Prostate gland (tissue), 2 donors: ENCODE measurements at regions not wholly inside any gene's neighbourhood (a gene's known extent, or its start where the extent isn't known, plus 50 kb on each side); places are given as distances from the start of the nearest gene placed in this dataset.

Source experiments
- DNase-seq: peaks from one replicate; pipeline ENCODE4 v3.0.0-alpha.2; 2019; ENCODE audit warnings: low spot score
- H3K27ac ChIP-seq, 2 donors: fragments of 200-600 bp; sonication (generic); 2 replicates each; pipeline ENCODE4 v1.5.1; 2017 to 2019
- H3K27me3 ChIP-seq: fragments of 200-600 bp; sonication (generic); replicated peaks from 2 replicates; pipeline ENCODE4 v1.5.1; 2019; ENCODE audit not compliant: insufficient read depth
- H3K36me3 ChIP-seq, 2 donors: fragments of 200-600 bp; sonication (generic); 1 replicate in 1 of 2; 2 replicates in 1 of 2; pipeline versions ENCODE4 v1.5.1 to v1.8.1; 2017 to 2019
- H3K4me1 ChIP-seq: fragments of 200-600 bp; sonication (generic); replicated peaks from 2 replicates; pipeline ENCODE4 v1.5.1; 2019
- H3K4me3 ChIP-seq, 2 donors: fragments of 200-600 bp; sonication (generic); 2 replicates each; pipeline ENCODE4 v1.5.1; 2017 to 2019
- H3K9me3 ChIP-seq: fragments of 200-600 bp; sonication (generic); 2 replicates; pipeline ENCODE4 v1.5.1; 2017
- CTCF ChIP-seq, 4 experiments: fragments of 200-600 bp in 2 of 4; fragments of 450-650 bp in 2 of 4; sonication (generic) in 2 of 4; IDR thresholded peaks; 1 replicate in 3 of 4; 2 replicates in 1 of 4; pipeline ENCODE4 v1.5.1; 2016 to 2019; ENCODE audit warnings: antibody characterized with exemption in 4 of 4, mild to moderate bottlenecking in 2 of 4, moderate library complexity in 2 of 4
- POLR2A ChIP-seq: fragments of 450-650 bp; IDR thresholded peaks from one replicate; pipeline ENCODE4 v1.6.1; 2016; ENCODE audit warnings: antibody characterized with exemption, mild to moderate bottlenecking
- POLR2AphosphoS5 ChIP-seq: sonication (generic); formaldehyde crosslinking; IDR thresholded peaks from one replicate; pipeline ENCODE4 v1.6.1; 2017; ENCODE audit warnings: antibody characterized with exemption
- WGBS: methylation state at CpG from one replicate; pipeline ENCODE4 v1.1.5; 2018; 5-methylcytosine and 5-hydroxymethylcytosine counted together
- intact Hi-C: fragments of 100-400 bp; cut with DNase I; formaldehyde crosslinking; loops from one replicate; pipeline ENCODE4 v1.14.2; 2022

GRCh38 chr4:15148199-15148598, 145.9 kb downstream of the CPEB2 start:
- TF ChIP-seq CTCF (IDR thresholded peaks at IDR 0.05) (no peak), POLR2AphosphoS5 (no peak), POLR2A (no peak)
- Histone ChIP-seq H3K27ac (no peak overlapping the region), H3K4me1 (peaks cover 21% of the 10 kb centered on the region), H3K9me3 (no peaks in the 10 kb centered on the region), H3K4me3 (no peak overlapping the region), H3K27me3 (no peaks in the 10 kb centered on the region), H3K36me3 (no peaks in the 10 kb centered on the region)
- intact Hi-C loops, result no loop called here
- DNase-seq, result no peak
- 83% methylated on average over 11 of the region's 11 CpGs for WGBS

- no peak for DNase-seq
- Histone ChIP-seq H3K9me3 (no peaks in the 10 kb centered on the region), H3K27me3 (no peaks in the 10 kb centered on the region), H3K36me3 (no peaks in the 10 kb centered on the region), H3K27ac (no peak overlapping the region), H3K4me1 (peaks cover 21% of the 10 kb centered on the region), H3K4me3 (no peak overlapping the region)
- intact Hi-C loops, result no loop called here
- no peak for TF ChIP-seq CTCF (IDR thresholded peaks at IDR 0.05)
- no peak for TF ChIP-seq POLR2A
- no peak for TF ChIP-seq POLR2AphosphoS5
- 77% methylated on average over 7 of the region's 7 CpGs for WGBS
Measured at GRCh38 chr4:15148691-15149090, 146.4 kb downstream of the CPEB2 start.

GRCh38 chr4:15149234-15149838, 147.1 kb downstream of the CPEB2 start:
- H3K27ac ChIP-seq, result peak overlapping the region; percentile 31 to 64
- intact Hi-C loops, result no loop called here
- no peak for TF ChIP-seq POLR2AphosphoS5
- TF ChIP-seq POLR2A, result no peak

GRCh38 chr4:15149839-15150592, 147.7 kb downstream of the CPEB2 start:
- DNase-seq, result peak; percentile 94
- Histone ChIP-seq H3K27ac (peak overlapping the region; percentile 31 to 64), H3K9me3 (no peaks in the 10 kb centered on the region), H3K36me3 (no peaks in the 10 kb centered on the region), H3K4me1 (peaks cover 21% of the 10 kb centered on the region), H3K4me3 (no peak overlapping the region), H3K27me3 (no peaks in the 10 kb centered on the region)
- 26% methylated on average over 9 of the region's 9 CpGs for WGBS
- intact Hi-C loops, result loop anchor here (5.0 kb wide), 1 partner anchor 143 kb away; no protein-coding TSS in a partner anchor
- peak in 3 of 4 experiments; percentile 15 to 41 (median 20) for TF ChIP-seq CTCF (IDR thresholded peaks at IDR 0.05)
- peak; percentile 87 for TF ChIP-seq POLR2AphosphoS5
- no peak for TF ChIP-seq POLR2A

More at GRCh38 chr4:15149234-15149838, 147.1 kb downstream of the CPEB2 start:
- no peaks in the 10 kb centered on the region for H3K27me3 ChIP-seq
- no peak overlapping the region for H3K4me3 ChIP-seq
- H3K36me3 ChIP-seq, result no peaks in the 10 kb centered on the region
- peaks cover 21% of the 10 kb centered on the region for H3K4me1 ChIP-seq
- H3K9me3 ChIP-seq, result no peaks in the 10 kb centered on the region
- DNase-seq, result no peak
- whole genome bisulfite sequencing, result 69% methylated on average over 10 of the region's 10 CpGs

GRCh38 chr4:15150631-15151030, 148.3 kb downstream of the CPEB2 start:
- Histone ChIP-seq H3K36me3 (no peaks in the 10 kb centered on the region), H3K27me3 (no peaks in the 10 kb centered on the region), H3K27ac (peak overlapping the region in 1 of 2 donors; percentile 64)

More at GRCh38 chr4:15150631-15151030, 148.3 kb downstream of the CPEB2 start:
- Histone ChIP-seq H3K4me3 (no peak overlapping the region), H3K9me3 (no peaks in the 10 kb centered on the region), H3K4me1 (peaks cover 19% of the 10 kb centered on the region)
- no peak for DNase-seq
- TF ChIP-seq POLR2AphosphoS5 (no peak), CTCF (IDR thresholded peaks at IDR 0.05) (no peak), POLR2A (no peak)
- intact Hi-C loops, result loop anchor here (5.0 kb wide), 1 partner anchor 143 kb away; no protein-coding TSS in a partner anchor
- 67% methylated on average over 2 of the region's 2 CpGs for WGBS
